ENCODE measurements at regions not wholly inside any gene's neighbourhood (a gene's known extent, or its start where the extent isn't known, plus 50 kb on each side); places are given as distances from the start of the nearest gene placed in this dataset.

GRCh38 chr20:6673071-6673470 lies 94.4 kb upstream of the BMP2 start:
- DNase-seq (ENCODE audit: low read depth in 1 of 2, low spot score in 1 of 2): no peak
- no peak overlapping the region for H3K27ac ChIP-seq (replicated peaks)
- H3K4me3 ChIP-seq (replicated peaks; ENCODE audit: insufficient read depth, low read length): no peak overlapping the region
- TF ChIP-seq GABPA (IDR thresholded peaks at IDR 0.05; ENCODE audit: low read depth): no peak
- no peak for TF ChIP-seq CTCF (IDR thresholded peaks at IDR 0.05; ENCODE audit: insufficient read depth, low read length)
- TF ChIP-seq POLR2AphosphoS5 (IDR thresholded peaks at IDR 0.05; ENCODE audit: low read depth): no peak
- no peak for TF ChIP-seq SPI1 (IDR thresholded peaks at IDR 0.05; ENCODE audit: borderline replicate concordance, low read depth)
- TF ChIP-seq REST (IDR thresholded peaks at IDR 0.05; ENCODE audit: insufficient replicate concordance, low read depth): no peak
- H3K27me3 ChIP-seq (ENCODE audit: insufficient read depth, poor library complexity, severe bottlenecking): no peaks in the 10 kb centered on the region

GRCh38 chr20:6671829-6672228 lies 95.7 kb upstream of the BMP2 start:
- H3K4me3 ChIP-seq (replicated peaks; ENCODE audit: insufficient read depth, low read length): no peak overlapping the region
- TF ChIP-seq CTCF (IDR thresholded peaks at IDR 0.05; ENCODE audit: insufficient read depth, low read length): no peak
- H3K27ac ChIP-seq (replicated peaks): no peak overlapping the region
- DNase-seq (ENCODE audit: low read depth in 1 of 2, low spot score in 1 of 2): no peak
- H3K27me3 ChIP-seq (ENCODE audit: insufficient read depth, poor library complexity, severe bottlenecking): no peaks in the 10 kb centered on the region

GRCh38 chr20:6668546-6668945 lies 98.9 kb upstream of the BMP2 start:
- no peak overlapping the region for H3K27ac ChIP-seq (replicated peaks)
- no peak for TF ChIP-seq GABPA (IDR thresholded peaks at IDR 0.05; ENCODE audit: low read depth)
- TF ChIP-seq SPI1 (IDR thresholded peaks at IDR 0.05; ENCODE audit: borderline replicate concordance, low read depth): no peak
- no peak for TF ChIP-seq REST (IDR thresholded peaks at IDR 0.05; ENCODE audit: insufficient replicate concordance, low read depth)
- no peak for TF ChIP-seq CTCF (IDR thresholded peaks at IDR 0.05; ENCODE audit: insufficient read depth, low read length)
- TF ChIP-seq POLR2AphosphoS5 (IDR thresholded peaks at IDR 0.05; ENCODE audit: low read depth): no peak
- H3K4me3 ChIP-seq (replicated peaks; ENCODE audit: insufficient read depth, low read length): no peak overlapping the region
- no peak for DNase-seq (ENCODE audit: low read depth in 1 of 2, low spot score in 1 of 2)
- H3K27me3 ChIP-seq (ENCODE audit: insufficient read depth, poor library complexity, severe bottlenecking): no peaks in the 10 kb centered on the region

- Histone ChIP-seq H3K27ac (replicated peaks) (no peak overlapping the region), H3K27me3 (ENCODE audit: insufficient read depth, poor library complexity, severe bottlenecking) (no peaks in the 10 kb centered on the region), H3K4me3 (replicated peaks; ENCODE audit: insufficient read depth, low read length) (no peak overlapping the region)
- TF ChIP-seq SPI1 (IDR thresholded peaks at IDR 0.05; ENCODE audit: borderline replicate concordance, low read depth) (no peak), POLR2AphosphoS5 (IDR thresholded peaks at IDR 0.05; ENCODE audit: low read depth) (no peak), GABPA (IDR thresholded peaks at IDR 0.05; ENCODE audit: low read depth) (no peak), REST (IDR thresholded peaks at IDR 0.05; ENCODE audit: insufficient replicate concordance, low read depth) (no peak), CTCF (IDR thresholded peaks at IDR 0.05; ENCODE audit: insufficient read depth, low read length) (no peak)
- no peak for DNase-seq (ENCODE audit: low read depth in 1 of 2, low spot score in 1 of 2)
Measured at GRCh38 chr20:6665621-6666355, 101.7 kb upstream of the BMP2 start.

Measured in HL-60 (cell line).